SK-N-SH (cell line): ENCODE measurements at regions not wholly inside any gene's neighbourhood (a gene's known extent, or its start where the extent isn't known, plus 50 kb on each side); places are given as distances from the start of the nearest gene placed in this dataset.

Experiments used
- CTCF ChIA-PET: fragments of 300-600, 350-600 bp; formaldehyde crosslinking; extraction: SDS; loops from one replicate; lab custom pipeline; 2021; lab: Yijun Ruan, JAX
- POLR2A ChIA-PET: fragments of 350-600 bp; sonication (Branson Sonifier 250); formaldehyde crosslinking; extraction: SDS; loops from one replicate; lab custom pipeline; 2020; ENCODE audit warnings: antibody characterized with exemption, inconsistent platforms; lab: Yijun Ruan, JAX
- DNase-seq: peaks from one replicate; pipeline ENCODE4 v3.0.0; 2012
- H2AFZ ChIP-seq: fragments of 200-600 bp; sonication (generic); 2 replicates; pipeline ENCODE4 v1.8.1; 2016; ENCODE audit warnings: antibody characterized with exemption, mild to moderate bottlenecking, low read depth
- H3F3A ChIP-seq: fragments of 200-600 bp; sonication (generic); replicated peaks from 2 replicates; pipeline ENCODE3; 2016; ENCODE audit warnings: antibody characterized with exemption, mild to moderate bottlenecking; ENCODE audit not compliant: insufficient read depth
- H3K27ac ChIP-seq, 2 experiments: fragments of 200-500 bp in 1 of 2; fragments of 200-600 bp in 1 of 2; sonication (Bioruptor generic) in 1 of 2; sonication (generic), shearing (Covaris generic) in 1 of 2; 2 replicates each; pipeline versions ENCODE4 v1.5.1 to v1.6.1; 2014 to 2016; ENCODE audit warnings: low read depth in 2 of 2, inconsistent platforms in 1 of 2, low read length in 1 of 2, mild to moderate bottlenecking in 1 of 2, mixed read lengths in 1 of 2
- H3K27me3 ChIP-seq: fragments of 200-600 bp; sonication (generic), shearing (Covaris generic); 2 replicates; pipeline ENCODE4 v1.6.1; 2016; ENCODE audit warnings: mixed run types; ENCODE audit not compliant: insufficient read depth
- H3K36me3 ChIP-seq, 2 experiments: fragments of 200-500 bp in 1 of 2; fragments of 200-600 bp in 1 of 2; sonication (Bioruptor generic) in 1 of 2; sonication (generic) in 1 of 2; replicated peaks in 1 of 2; 2 replicates each; pipeline versions ENCODE3 to v1.5.1; 2014 to 2016; ENCODE audit warnings: low read length in 1 of 2, mild to moderate bottlenecking in 1 of 2; ENCODE audit not compliant: insufficient read depth in 2 of 2, control insufficient read depth in 1 of 2
- H3K4me1 ChIP-seq, 2 experiments: fragments of 200-500 bp in 1 of 2; fragments of 200-600 bp in 1 of 2; sonication (Bioruptor generic) in 1 of 2; sonication (generic), shearing (Covaris generic) in 1 of 2; 2 replicates each; pipeline versions ENCODE4 v1.5.1 to v1.6.1; 2014 to 2016; ENCODE audit warnings: low read depth in 1 of 2, low read length in 1 of 2, mixed run types in 1 of 2; ENCODE audit not compliant: insufficient read depth in 2 of 2, control insufficient read depth in 1 of 2
- H3K4me2 ChIP-seq: fragments of 200-600 bp; sonication (generic), shearing (Covaris generic); 2 replicates; pipeline ENCODE4 v1.6.1; 2017; ENCODE audit warnings: mixed run types
- H3K4me3 ChIP-seq, 2 experiments: fragments of 200-500 bp in 1 of 2; fragments of 200-600 bp in 1 of 2; sonication (Bioruptor generic) in 1 of 2; sonication (generic), shearing (Covaris generic) in 1 of 2; 2 replicates each; pipeline versions ENCODE4 v1.5.1 to v1.8.1; 2014 to 2016; ENCODE audit warnings: low read depth in 2 of 2, inconsistent platforms in 1 of 2, low read length in 1 of 2, mild to moderate bottlenecking in 1 of 2, mixed read lengths in 1 of 2, moderate library complexity in 1 of 2
- H3K79me2 ChIP-seq: fragments of 200-600 bp; sonication (generic); 2 replicates; pipeline ENCODE4 v1.8.1; 2017; ENCODE audit warnings: mild to moderate bottlenecking; ENCODE audit not compliant: insufficient read depth
- H3K9ac ChIP-seq: fragments of 200-600 bp; sonication (generic); 2 replicates; pipeline ENCODE4 v1.6.1; 2017; ENCODE audit warnings: mixed run types
- H3K9me2 ChIP-seq: fragments of 200-600 bp; sonication (generic); 2 replicates; pipeline ENCODE4 v1.6.1; 2017; ENCODE audit warnings: mixed run types
- H3K9me3 ChIP-seq: fragments of 200-600 bp; sonication (generic); 2 replicates; pipeline ENCODE4 v1.6.1; 2017; ENCODE audit warnings: mixed run types, mild to moderate bottlenecking, moderate library complexity
- H4K20me1 ChIP-seq: fragments of 200-600 bp; sonication (generic); 2 replicates; pipeline ENCODE4 v1.6.1; 2017; ENCODE audit warnings: mild to moderate bottlenecking, mixed run types; ENCODE audit not compliant: insufficient read depth
- CHD2 ChIP-seq: fragments of 150-350 bp; IDR thresholded peaks from 2 replicates; pipeline ENCODE4 v1.6.1; 2018; ENCODE audit warnings: low read length; ENCODE audit not compliant: partially characterized antibody
- CTCF ChIP-seq: fragments of 200-600 bp; sonication (generic); IDR thresholded peaks from 2 replicates; pipeline ENCODE4 v1.6.1; 2017; ENCODE audit warnings: antibody characterized with exemption, mild to moderate bottlenecking, moderate library complexity
- EP300 ChIP-seq, 2 experiments: IDR thresholded peaks; 2 replicates each; pipeline versions ENCODE4 v1.4.0 to v1.6.1; 2012; ENCODE audit warnings: borderline replicate concordance in 1 of 2, low read depth in 1 of 2, low read length in 1 of 2
- EZH2phosphoT487 ChIP-seq: fragments of 200-600 bp; sonication (generic); IDR thresholded peaks from 2 replicates; pipeline ENCODE4 v1.6.1; 2017; ENCODE audit warnings: low read depth, mixed run types, mild to moderate bottlenecking, antibody characterized with exemption, moderate library complexity, borderline replicate concordance
- FOSL2 ChIP-seq: IDR thresholded peaks from 2 replicates; pipeline ENCODE4 v1.4.0; 2012; ENCODE audit warnings: low read depth, mild to moderate bottlenecking, moderate library complexity, borderline replicate concordance
- FOXJ3 ChIP-seq: sonication (generic); formaldehyde crosslinking; IDR thresholded peaks from 2 replicates; pipeline ENCODE4 v1.5.1; 2020; ENCODE audit warnings: mild to moderate bottlenecking, missing genetic modification reagents
- JUND ChIP-seq: IDR thresholded peaks from 2 replicates; pipeline ENCODE4 v1.4.0; 2012
- MEF2A ChIP-seq: IDR thresholded peaks from 2 replicates; pipeline ENCODE4 v1.4.0; 2012; ENCODE audit warnings: low read depth, borderline replicate concordance
- POLR2AphosphoS5 ChIP-seq: IDR thresholded peaks from 2 replicates; pipeline ENCODE4 v1.6.1; 2012; ENCODE audit warnings: low read depth, low read length
- RAD21 ChIP-seq: IDR thresholded peaks from 2 replicates; pipeline ENCODE4 v1.6.1; 2012; ENCODE audit warnings: mild to moderate bottlenecking, low read length
- RCOR1 ChIP-seq: fragments of 150-350 bp; IDR thresholded peaks from 2 replicates; pipeline ENCODE4 v1.6.1; 2017; ENCODE audit warnings: antibody characterized with exemption, low read length
- REST ChIP-seq: IDR thresholded peaks from 2 replicates; pipeline ENCODE4 v1.6.1; 2012; ENCODE audit warnings: mild to moderate bottlenecking, low read depth, low read length, moderate library complexity
- RFX5 ChIP-seq: IDR thresholded peaks from 2 replicates; pipeline ENCODE4 v1.6.1; 2012; ENCODE audit warnings: mild to moderate bottlenecking, improper control_type of control experiment, low read length
- RXRA ChIP-seq: IDR thresholded peaks from 2 replicates; pipeline ENCODE4 v1.4.0; 2012; ENCODE audit warnings: low read depth, mild to moderate bottlenecking, borderline replicate concordance
- SMC3 ChIP-seq: IDR thresholded peaks from 2 replicates; pipeline ENCODE4 v1.6.1; 2012; ENCODE audit warnings: low read depth, low read length, improper control_type of control experiment
- TAF1 ChIP-seq: IDR thresholded peaks from 2 replicates; pipeline ENCODE4 v1.6.1; 2012; ENCODE audit warnings: low read depth, mild to moderate bottlenecking, low read length, moderate library complexity, borderline replicate concordance
- TCF12 ChIP-seq: IDR thresholded peaks from 2 replicates; pipeline ENCODE4 v1.4.0; 2012
- TEAD4 ChIP-seq: IDR thresholded peaks from 2 replicates; pipeline ENCODE4 v1.4.0; 2012; ENCODE audit warnings: mild to moderate bottlenecking, borderline replicate concordance; ENCODE audit not compliant: insufficient read depth
- WGBS: methylation state at CpG from one replicate; pipeline ENCODE4 v1.1.6; 2017; ENCODE audit warnings: low lambda C conversion rate; 5-methylcytosine and 5-hydroxymethylcytosine counted together
- TF ChIP-seq, protein P1 (sequence below): IDR thresholded peaks from 2 replicates; pipeline ENCODE4 v1.4.0; 2012; ENCODE audit warnings: low read depth, borderline replicate concordance

GRCh38 chr10:6755781-6756460, 175.8 kb upstream of the PRKCQ start:
- H3K27me3 ChIP-seq, result no peaks in the 10 kb centered on the region
- H2AFZ ChIP-seq, result no peak overlapping the region
- 55% methylated on average over 9 of the region's 9 CpGs for WGBS
- H3K9ac ChIP-seq, result no peak overlapping the region
- H3K4me1 ChIP-seq, result no peaks in the 10 kb centered on the region; a peak in 1 of 4 replicates
- no peaks in the 10 kb centered on the region for H3K9me2 ChIP-seq
- H3K27ac ChIP-seq, result no peak overlapping the region
- H3F3A ChIP-seq, result no peaks in the 10 kb centered on the region
- no peaks in the 10 kb centered on the region for H3K9me3 ChIP-seq
- H4K20me1 ChIP-seq, result no peaks in the 10 kb centered on the region
- TF ChIP-seq JUND, result no peak
- no peak for TF ChIP-seq EP300 (IDR thresholded peaks at IDR 0.05; ENCODE audit: borderline replicate concordance in 1 of 2, low read depth in 1 of 2, low read length in 1 of 2)
- TF ChIP-seq RCOR1, result no peak
- no peak for TF ChIP-seq MEF2A
- no peak for TF ChIP-seq REST
- no peak for TF ChIP-seq CTCF
- TF ChIP-seq TAF1, result no peak
- no peak for TF ChIP-seq SMC3
- ChIA-PET CTCF (no interaction called here), POLR2A (no interaction called here)
- H3K36me3 ChIP-seq, result no peaks in the 10 kb centered on the region
- no peak overlapping the region for H3K4me2 ChIP-seq
- no peaks in the 10 kb centered on the region for H3K79me2 ChIP-seq
- no peak overlapping the region for H3K4me3 ChIP-seq
- no peak for DNase-seq

DNA sequence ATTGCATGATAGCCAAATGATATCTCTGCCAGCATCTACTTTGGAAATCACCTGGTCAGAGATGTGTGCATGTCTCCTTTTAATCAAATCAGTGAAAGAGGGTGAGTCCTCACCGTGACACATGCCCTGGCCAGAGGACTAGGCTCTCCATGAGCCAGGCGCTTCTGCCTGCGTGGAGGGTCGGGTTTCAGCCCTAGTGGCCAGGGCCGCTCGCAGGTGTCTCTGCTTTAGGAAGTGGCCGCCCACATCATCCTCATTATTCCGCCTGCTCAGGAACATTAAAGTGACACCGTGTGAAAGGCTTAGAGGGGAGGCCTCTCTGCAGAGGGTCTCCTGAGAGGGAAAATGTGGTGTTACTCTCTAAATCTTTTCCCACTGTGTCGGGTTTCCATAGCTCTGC, 173.6 kb upstream of the PRKCQ start:
- Histone ChIP-seq H3K79me2 (no peaks in the 10 kb centered on the region), H3K9me2 (no peaks in the 10 kb centered on the region), H3K4me1 (peaks cover 0 to 14% of the 10 kb centered on the region in 2 experiments; a peak in 2 of 4 replicates), H3K4me3 (no peak overlapping the region), H4K20me1 (no peaks in the 10 kb centered on the region), H3K27me3 (no peaks in the 10 kb centered on the region), H3K27ac (no peak overlapping the region), H2AFZ (no peak overlapping the region), H3K9me3 (no peaks in the 10 kb centered on the region), H3K36me3 (no peaks in the 10 kb centered on the region), H3F3A (peaks cover 9% of the 10 kb centered on the region), H3K4me2 (no peak overlapping the region), H3K9ac (no peak overlapping the region)
- no peak for DNase-seq
- no peak for TF ChIP-seq TEAD4
- no peak for TF ChIP-seq RFX5
- TF ChIP-seq TAF1, result no peak
- no peak for TF ChIP-seq CHD2
- TF ChIP-seq, protein P1, sequence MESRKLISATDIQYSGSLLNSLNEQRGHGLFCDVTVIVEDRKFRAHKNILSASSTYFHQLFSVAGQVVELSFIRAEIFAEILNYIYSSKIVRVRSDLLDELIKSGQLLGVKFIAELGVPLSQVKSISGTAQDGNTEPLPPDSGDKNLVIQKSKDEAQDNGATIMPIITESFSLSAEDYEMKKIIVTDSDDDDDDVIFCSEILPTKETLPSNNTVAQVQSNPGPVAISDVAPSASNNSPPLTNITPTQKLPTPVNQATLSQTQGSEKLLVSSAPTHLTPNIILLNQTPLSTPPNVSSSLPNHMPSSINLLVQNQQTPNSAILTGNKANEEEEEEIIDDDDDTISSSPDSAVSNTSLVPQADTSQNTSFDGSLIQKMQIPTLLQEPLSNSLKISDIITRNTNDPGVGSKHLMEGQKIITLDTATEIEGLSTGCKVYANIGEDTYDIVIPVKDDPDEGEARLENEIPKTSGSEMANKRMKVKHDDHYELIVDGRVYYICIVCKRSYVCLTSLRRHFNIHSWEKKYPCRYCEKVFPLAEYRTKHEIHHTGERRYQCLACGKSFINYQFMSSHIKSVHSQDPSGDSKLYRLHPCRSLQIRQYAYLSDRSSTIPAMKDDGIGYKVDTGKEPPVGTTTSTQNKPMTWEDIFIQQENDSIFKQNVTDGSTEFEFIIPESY, result no peak
- TF ChIP-seq FOSL2, result no peak
- TF ChIP-seq TCF12, result no peak
- no peak for TF ChIP-seq SMC3
- no peak for TF ChIP-seq POLR2AphosphoS5
- TF ChIP-seq RAD21, result no peak
- TF ChIP-seq FOXJ3 (CRISPR knock-in tag), result no peak
- no peak for TF ChIP-seq EZH2phosphoT487
- no peak for TF ChIP-seq RXRA
- TF ChIP-seq RCOR1, result no peak
- WGBS, result 71% methylated on average over 6 of the region's 10 CpGs
- CTCF ChIA-PET, result no interaction called here
- POLR2A ChIA-PET, result no interaction called here
